Nephron progenitor cell (in vitro differentiated cells): ENCODE measurements at regions not wholly inside any gene's neighbourhood (a gene's known extent, or its start where the extent isn't known, plus 50 kb on each side); places are given as distances from the start of the nearest gene placed in this dataset.
A peak's percentile ranks its signal among the peaks of the same experiment; 100 is the strongest.

Source experiments
- DNase-seq: peaks from one replicate; pipeline ENCODE4 v3.0.0; 2021
- H3K27ac Mint-ChIP-seq: 2 replicates; pipeline ENCODE4 v1.8.0; 2021; ENCODE audit warnings: mild to moderate bottlenecking, moderate library complexity, mixed read lengths
- H3K27me3 Mint-ChIP-seq: 2 replicates; pipeline ENCODE4 v1.8.0; 2021; ENCODE audit warnings: mild to moderate bottlenecking, low read depth, mixed read lengths; ENCODE audit not compliant: poor library complexity
- H3K36me3 Mint-ChIP-seq: 2 replicates; pipeline ENCODE4 v1.8.0; 2021; ENCODE audit warnings: low read depth, mixed read lengths
- H3K4me1 Mint-ChIP-seq: 2 replicates; pipeline ENCODE4 v1.8.0; 2021; ENCODE audit warnings: mixed read lengths
- H3K4me3 Mint-ChIP-seq: 2 replicates; pipeline ENCODE4 v1.8.0; 2021; ENCODE audit warnings: mild to moderate bottlenecking, moderate library complexity, mixed read lengths
- H3K9me3 Mint-ChIP-seq: 2 replicates; pipeline ENCODE4 v1.8.0; 2021; ENCODE audit warnings: mild to moderate bottlenecking, moderate library complexity, mixed read lengths
- CTCF ChIP-seq: fragments of 200-600 bp; sonication (generic); IDR thresholded peaks from 2 replicates; pipeline ENCODE4 v1.5.0; 2021; ENCODE audit warnings: antibody characterized with exemption

GRCh38 chr5:15383469-15383868 lies 116.5 kb upstream of the FBXL7 start:
- DNase-seq, result no peak
- H3K4me1 Mint-ChIP-seq, result peaks cover 17% of the 10 kb centered on the region
- no peaks in the 10 kb centered on the region for H3K9me3 Mint-ChIP-seq
- no peak overlapping the region for H3K4me3 Mint-ChIP-seq
- H3K27me3 Mint-ChIP-seq, result peaks cover 2% of the 10 kb centered on the region
- TF ChIP-seq CTCF, result no peak
- H3K27ac Mint-ChIP-seq, result no peak overlapping the region
- no peaks in the 10 kb centered on the region for H3K36me3 Mint-ChIP-seq

GRCh38 chr5:15383021-15383420 lies 117.0 kb upstream of the FBXL7 start:
- Mint-ChIP-seq H3K27ac (peak overlapping the region; percentile 68), H3K27me3 (peaks cover 4% of the 10 kb centered on the region), H3K9me3 (no peaks in the 10 kb centered on the region), H3K4me1 (peaks cover 17% of the 10 kb centered on the region), H3K36me3 (no peaks in the 10 kb centered on the region), H3K4me3 (no peak overlapping the region)
- no peak for DNase-seq
- TF ChIP-seq CTCF, result no peak

- no peaks in the 10 kb centered on the region for H3K9me3 Mint-ChIP-seq
- H3K27ac Mint-ChIP-seq, result no peak overlapping the region
- H3K36me3 Mint-ChIP-seq, result no peaks in the 10 kb centered on the region
- no peaks in the 10 kb centered on the region for H3K4me1 Mint-ChIP-seq
- no peak overlapping the region for H3K4me3 Mint-ChIP-seq
- DNase-seq, result no peak
- TF ChIP-seq CTCF, result no peak
- peaks cover 4% of the 10 kb centered on the region for H3K27me3 Mint-ChIP-seq
Observed at GRCh38 chr5:15377573-15378340, 122.2 kb upstream of the FBXL7 start.

- no peaks in the 10 kb centered on the region for H3K4me1 Mint-ChIP-seq
- H3K27me3 Mint-ChIP-seq, result peaks cover 4% of the 10 kb centered on the region
- H3K4me3 Mint-ChIP-seq, result no peak overlapping the region
- H3K9me3 Mint-ChIP-seq, result no peaks in the 10 kb centered on the region
- no peak overlapping the region for H3K27ac Mint-ChIP-seq
- H3K36me3 Mint-ChIP-seq, result no peaks in the 10 kb centered on the region
- no peak for DNase-seq
- no peak for TF ChIP-seq CTCF
Observed at GRCh38 chr5:15376803-15377202, 123.2 kb upstream of the FBXL7 start.

GRCh38 chr5:15376088-15376487 lies 123.9 kb upstream of the FBXL7 start:
- Mint-ChIP-seq H3K27ac (no peak overlapping the region), H3K36me3 (no peaks in the 10 kb centered on the region)
- TF ChIP-seq CTCF, result no peak

GRCh38 chr5:15375559-15375958 lies 124.4 kb upstream of the FBXL7 start:
- no peak for TF ChIP-seq CTCF
- Mint-ChIP-seq H3K27ac (no peak overlapping the region), H3K9me3 (no peaks in the 10 kb centered on the region), H3K27me3 (peaks cover 4% of the 10 kb centered on the region), H3K4me1 (no peaks in the 10 kb centered on the region), H3K36me3 (no peaks in the 10 kb centered on the region), H3K4me3 (no peak overlapping the region)
- DNase-seq, result no peak

More at GRCh38 chr5:15376088-15376487, 123.9 kb upstream of the FBXL7 start:
- H3K27me3 Mint-ChIP-seq, result peaks cover 4% of the 10 kb centered on the region
- no peaks in the 10 kb centered on the region for H3K9me3 Mint-ChIP-seq
- no peaks in the 10 kb centered on the region for H3K4me1 Mint-ChIP-seq
- DNase-seq, result no peak
- H3K4me3 Mint-ChIP-seq, result no peak overlapping the region
